ENCODE measurements at regions not wholly inside any gene's neighbourhood (a gene's known extent, or its start where the extent isn't known, plus 50 kb on each side); places are given as distances from the start of the nearest gene placed in this dataset.

- intact Hi-C loops (cut with DNase I; ENCODE audit: low total_unique reads), result no loop called here
- no peaks in the 10 kb centered on the region for H3K9me3 ChIP-seq
- H3K36me3 ChIP-seq, result no peaks in the 10 kb centered on the region
- H3K27me3 ChIP-seq (replicated peaks in 1 of 7), result peaks cover 0 to 12% (median 0%) of the 10 kb centered on the region in 7 donors
- no peak for DNase-seq
- H3K27ac ChIP-seq, result no peak overlapping the region
- no peaks in the 10 kb centered on the region for H3K4me1 ChIP-seq
- H3K4me3 ChIP-seq, result no peak overlapping the region
- TF ChIP-seq CTCF (IDR thresholded peaks at IDR 0.05 in 8 of 11, conservative IDR thresholded peaks at IDR 0.05 in 3 of 11) (no peak), POLR2AphosphoS5 (IDR thresholded peaks at IDR 0.05) (no peak), POLR2A (IDR thresholded peaks at IDR 0.05) (no peak)
- WGBS, 5 donors, result 77 to 86% (median 80%) methylated on average over 6 of the region's 6 CpGs
Observed at GRCh38 chr9:38129366-38129765, 60.3 kb upstream of the SHB start.

- H3K27ac ChIP-seq, result no peak overlapping the region
- no peak for DNase-seq
- 86 to 96% (median 92%) methylated on average over 5 of the region's 5 CpGs for WGBS, 5 donors
- no peaks in the 10 kb centered on the region for H3K9me3 ChIP-seq
- H3K4me1 ChIP-seq, result no peaks in the 10 kb centered on the region
- no peak overlapping the region for H3K4me3 ChIP-seq
- H3K27me3 ChIP-seq (replicated peaks in 1 of 7), result peaks cover 0 to 12% (median 0%) of the 10 kb centered on the region in 7 donors
- TF ChIP-seq POLR2AphosphoS5 (IDR thresholded peaks at IDR 0.05) (no peak), CTCF (IDR thresholded peaks at IDR 0.05 in 8 of 11, conservative IDR thresholded peaks at IDR 0.05 in 3 of 11) (no peak), POLR2A (IDR thresholded peaks at IDR 0.05) (no peak)
- no peaks in the 10 kb centered on the region for H3K36me3 ChIP-seq
- intact Hi-C loops (cut with DNase I; ENCODE audit: low total_unique reads), result no loop called here
Observed at GRCh38 chr9:38128752-38129270, 59.8 kb upstream of the SHB start.

- peaks cover 0 to 12% (median 0%) of the 10 kb centered on the region in 7 donors for H3K27me3 ChIP-seq (replicated peaks in 1 of 7)
- DNase-seq, result no peak
- TF ChIP-seq CTCF (IDR thresholded peaks at IDR 0.05 in 8 of 11, conservative IDR thresholded peaks at IDR 0.05 in 3 of 11) (no peak), POLR2AphosphoS5 (IDR thresholded peaks at IDR 0.05) (no peak)
- H3K9me3 ChIP-seq, result no peaks in the 10 kb centered on the region
- no peaks in the 10 kb centered on the region for H3K4me1 ChIP-seq
- 64 to 77% (median 66%) methylated on average over 6 of the region's 6 CpGs for WGBS, 5 donors
- no peak overlapping the region for H3K4me3 ChIP-seq
- H3K36me3 ChIP-seq, result no peaks in the 10 kb centered on the region
- intact Hi-C loops (cut with DNase I; ENCODE audit: low total_unique reads), result no loop called here
- no peak overlapping the region for H3K27ac ChIP-seq
Observed at GRCh38 chr9:38127271-38127839, 58.3 kb upstream of the SHB start.

GRCh38 chr9:38126730-38127129, 57.7 kb upstream of the SHB start:
- TF ChIP-seq POLR2A (IDR thresholded peaks at IDR 0.05), result no peak
- no peak for TF ChIP-seq CTCF (IDR thresholded peaks at IDR 0.05 in 8 of 11, conservative IDR thresholded peaks at IDR 0.05 in 3 of 11)
- TF ChIP-seq POLR2AphosphoS5 (IDR thresholded peaks at IDR 0.05), result no peak
- no peak for DNase-seq
- intact Hi-C loops (cut with DNase I; ENCODE audit: low total_unique reads), result no loop called here

More at GRCh38 chr9:38126730-38127129, 57.7 kb upstream of the SHB start:
- WGBS, 5 donors, result 66 to 77% (median 70%) methylated on average over 6 of the region's 6 CpGs
- Histone ChIP-seq H3K4me3 (no peak overlapping the region), H3K9me3 (no peaks in the 10 kb centered on the region), H3K27me3 (replicated peaks in 1 of 7) (peaks cover 0 to 12% (median 0%) of the 10 kb centered on the region in 7 donors), H3K4me1 (no peaks in the 10 kb centered on the region), H3K36me3 (no peaks in the 10 kb centered on the region), H3K27ac (no peak overlapping the region)

Measured in spleen (tissue), 11 donors.